NCI-H748 (cell line): ENCODE measurements at regions not wholly inside any gene's neighbourhood (a gene's known extent, or its start where the extent isn't known, plus 50 kb on each side); places are given as distances from the start of the nearest gene placed in this dataset.
A peak's percentile ranks its signal among the peaks of the same experiment; 100 is the strongest.

Experiments
- DNase-seq: peaks from one replicate; lab custom pipeline; 2025; ENCODE audit not compliant: unreplicated experiment; lab: John Stamatoyannopoulos, UW

GRCh38 chr18:42258301-42258965, 303.4 kb downstream of the PIK3C3 start:
- DNase-seq = no peak

DNA sequence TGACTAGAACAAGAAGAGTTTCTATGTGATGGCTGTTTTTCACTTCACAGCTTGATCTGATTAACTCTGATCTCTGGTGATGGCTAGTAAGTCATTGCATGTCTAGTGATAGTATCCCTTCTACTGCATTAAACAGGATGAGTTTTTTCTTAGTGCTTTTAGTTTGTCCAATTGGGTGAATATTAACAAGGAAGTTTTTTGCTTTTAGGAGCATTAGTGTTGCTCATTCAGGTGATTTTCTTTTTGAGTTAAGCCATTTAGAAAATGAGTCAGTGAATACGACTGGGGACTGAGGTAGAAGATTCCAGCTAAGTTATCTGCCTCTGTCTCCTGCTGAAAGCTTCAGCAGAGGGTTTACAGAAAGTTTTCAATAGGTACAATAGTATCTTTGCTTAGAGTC, 306.7 kb downstream of the PIK3C3 start:
- no peak for DNase-seq

DNA sequence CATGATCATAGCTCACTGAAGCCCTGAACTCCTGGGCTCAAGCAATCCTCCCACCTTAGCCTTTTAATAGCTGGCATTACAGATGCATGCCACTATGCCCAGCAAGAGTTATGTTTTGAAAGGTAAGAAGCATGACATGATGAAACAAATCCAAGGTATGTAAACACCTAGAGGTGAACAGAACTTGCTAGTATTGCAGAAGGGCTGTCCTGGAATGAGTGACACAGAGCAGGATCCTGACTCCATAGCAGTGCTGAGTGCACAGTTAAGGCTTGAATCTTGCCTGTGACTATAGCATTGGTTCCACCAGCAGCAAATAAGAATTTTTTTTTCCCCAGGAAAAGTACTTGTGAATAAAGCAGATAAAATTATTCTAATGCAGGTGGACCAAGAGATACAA, 309.5 kb downstream of the PIK3C3 start:
- no peak for DNase-seq

DNA sequence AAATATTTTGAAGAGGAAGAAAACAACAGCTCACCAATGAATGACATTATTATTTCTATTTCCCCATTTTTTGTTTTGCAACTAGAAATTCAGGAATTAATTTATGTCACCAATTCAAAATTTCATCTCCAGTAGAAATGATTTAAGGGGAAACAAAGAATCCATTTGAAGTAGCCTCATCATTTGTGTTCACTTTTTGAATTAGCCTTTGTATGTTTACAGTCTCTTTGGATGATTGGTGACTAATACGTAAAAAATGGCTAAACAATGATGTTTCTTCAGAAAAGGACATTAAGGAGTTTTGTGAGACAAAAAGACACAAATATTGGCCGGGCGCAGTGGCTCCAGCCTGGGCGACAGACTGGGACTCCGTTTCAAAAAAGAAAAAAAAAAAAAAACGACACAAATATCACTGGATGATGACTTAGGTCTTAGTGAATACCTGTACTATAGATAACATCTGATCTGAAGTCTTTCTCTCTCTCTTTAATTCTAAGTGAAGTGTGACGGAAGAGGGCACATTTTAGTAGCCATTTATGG, 313.2 kb downstream of the PIK3C3 start:
- DNase-seq = no peak

GRCh38 chr18:42268798-42269197, 313.8 kb downstream of the PIK3C3 start:
- no peak for DNase-seq

- DNase-seq = peak; percentile 22
Observed at GRCh38 chr18:42271647-42272414, 316.8 kb downstream of the PIK3C3 start.

GRCh38 chr18:42274488-42275137, 319.6 kb downstream of the PIK3C3 start:
- peak; percentile 44 for DNase-seq

GRCh38 chr18:42275138-42275535, 320.1 kb downstream of the PIK3C3 start:
- no peak for DNase-seq

DNA sequence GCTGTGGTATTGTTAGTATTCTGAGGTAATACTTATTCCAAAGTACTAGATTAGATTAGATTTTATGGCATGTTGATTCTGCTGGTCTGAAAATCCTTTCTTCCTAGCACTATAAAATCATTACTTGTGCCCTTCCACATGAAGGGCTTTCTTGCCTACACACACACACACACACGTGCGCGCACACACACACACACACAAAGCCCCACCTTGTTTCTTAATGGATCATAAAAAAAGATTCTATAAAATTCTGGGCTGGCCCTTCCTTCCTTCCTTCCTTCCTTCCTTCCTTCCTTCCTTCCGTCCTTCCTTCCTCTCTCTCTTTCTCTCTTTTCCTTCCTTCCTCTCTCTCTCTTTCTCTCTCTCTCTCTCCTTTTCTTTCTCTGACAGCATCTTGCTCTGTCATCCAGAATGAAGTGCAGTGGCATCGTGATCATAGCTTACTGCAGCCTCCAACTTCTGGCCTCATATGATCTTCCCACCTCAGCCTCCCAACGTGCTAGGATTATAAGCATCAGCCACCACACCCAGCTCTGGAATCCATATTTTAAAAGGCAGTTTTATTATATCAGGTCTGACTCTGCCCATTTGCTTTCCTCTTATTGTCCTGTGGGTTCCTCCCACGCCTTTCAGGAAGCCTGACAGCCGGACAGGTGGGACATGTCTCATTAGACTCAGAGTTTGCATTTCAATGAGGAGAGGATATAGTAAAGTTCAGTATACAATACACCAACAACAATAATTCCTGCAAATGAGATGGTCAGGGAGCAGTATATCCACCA, 321.1 kb downstream of the PIK3C3 start:
- DNase-seq = no peak

GRCh38 chr18:42281124-42281523, 326.1 kb downstream of the PIK3C3 start:
- no peak for DNase-seq

DNA sequence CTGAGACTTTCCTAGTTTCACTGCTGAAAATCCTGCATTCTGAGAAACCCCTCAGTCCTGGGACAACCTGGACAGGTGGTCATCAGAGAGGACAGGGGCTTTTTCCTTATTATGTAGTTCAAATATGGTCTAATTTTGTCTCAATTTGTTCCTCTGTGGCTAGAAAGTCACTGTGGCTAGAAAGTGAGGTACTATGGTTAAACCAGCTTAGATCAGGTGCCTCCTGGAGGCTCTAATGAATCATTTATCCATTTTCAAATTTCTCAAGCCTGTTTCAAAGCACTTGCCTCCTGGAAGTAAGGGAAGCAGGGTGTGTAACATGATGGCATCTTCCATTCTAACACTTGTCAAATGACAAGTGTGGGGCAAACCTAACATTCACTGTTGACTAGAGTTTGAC, 326.8 kb downstream of the PIK3C3 start:
- no peak for DNase-seq

DNA sequence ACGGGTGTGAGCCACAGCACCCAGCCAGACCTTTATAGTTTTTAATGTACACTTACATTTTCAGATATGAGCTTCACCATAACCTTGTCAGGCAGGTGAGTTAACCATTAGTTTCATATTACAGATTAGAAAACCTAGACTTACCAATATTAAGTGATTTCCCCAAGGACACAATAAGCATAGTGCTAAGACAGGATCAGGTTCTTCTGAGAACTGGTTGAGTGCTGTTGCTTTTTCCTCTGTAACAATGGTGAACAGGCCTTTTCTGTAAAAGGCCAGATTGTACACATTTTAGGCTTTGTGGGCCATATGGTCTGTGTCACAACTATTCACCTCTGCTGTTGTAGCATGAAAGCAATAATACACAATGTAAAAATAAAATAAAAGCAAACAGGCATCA, 332.0 kb downstream of the PIK3C3 start:
- DNase-seq = no peak

- DNase-seq = no peak
Observed at GRCh38 chr18:42288129-42288528, 333.1 kb downstream of the PIK3C3 start.

DNA sequence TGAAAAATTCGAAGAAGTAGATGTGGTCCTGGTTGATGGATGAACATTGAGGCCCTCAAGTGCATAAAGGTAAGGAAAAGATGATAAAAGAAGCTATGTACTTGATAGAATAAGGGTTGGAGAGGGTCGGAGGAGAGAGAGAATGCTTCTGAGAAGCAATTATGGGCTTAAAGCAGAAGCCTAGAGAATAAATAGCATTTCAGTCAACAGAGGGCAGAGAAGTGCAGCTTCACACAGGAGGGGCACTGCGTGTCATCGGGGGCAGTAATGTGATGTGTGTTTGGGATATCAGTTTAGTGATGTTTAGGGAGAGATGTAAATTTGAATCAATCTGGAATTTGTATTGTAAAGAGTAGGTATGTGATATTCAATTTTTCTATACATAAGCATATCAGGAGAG, 334.5 kb downstream of the PIK3C3 start:
- DNase-seq = peak; percentile 15

GRCh38 chr18:42290318-42291307, 335.6 kb downstream of the PIK3C3 start:
- DNase-seq = peak; percentile 82

GRCh38 chr18:42292654-42293053, 337.6 kb downstream of the PIK3C3 start:
- DNase-seq = no peak

GRCh38 chr18:42296192-42296591, 341.2 kb downstream of the PIK3C3 start:
- no peak for DNase-seq

DNA sequence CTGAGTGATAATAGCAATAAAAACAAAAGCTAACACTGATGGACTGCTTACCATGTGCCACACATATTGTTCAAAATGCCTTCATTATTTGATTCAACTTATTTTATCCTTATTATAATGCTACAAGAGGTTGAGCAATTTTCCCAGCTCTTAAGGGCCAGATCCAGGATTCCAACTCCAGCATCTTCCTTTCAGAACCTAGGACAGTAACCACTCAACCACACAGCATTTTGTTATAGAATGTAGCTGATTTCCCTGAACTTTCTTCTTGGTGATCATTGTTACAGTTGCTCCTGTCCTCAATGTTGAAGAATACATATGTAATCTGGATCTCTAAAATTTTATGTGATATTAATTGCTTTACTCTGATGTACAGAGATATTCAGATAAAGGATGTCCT, 341.7 kb downstream of the PIK3C3 start:
- DNase-seq = no peak

DNA sequence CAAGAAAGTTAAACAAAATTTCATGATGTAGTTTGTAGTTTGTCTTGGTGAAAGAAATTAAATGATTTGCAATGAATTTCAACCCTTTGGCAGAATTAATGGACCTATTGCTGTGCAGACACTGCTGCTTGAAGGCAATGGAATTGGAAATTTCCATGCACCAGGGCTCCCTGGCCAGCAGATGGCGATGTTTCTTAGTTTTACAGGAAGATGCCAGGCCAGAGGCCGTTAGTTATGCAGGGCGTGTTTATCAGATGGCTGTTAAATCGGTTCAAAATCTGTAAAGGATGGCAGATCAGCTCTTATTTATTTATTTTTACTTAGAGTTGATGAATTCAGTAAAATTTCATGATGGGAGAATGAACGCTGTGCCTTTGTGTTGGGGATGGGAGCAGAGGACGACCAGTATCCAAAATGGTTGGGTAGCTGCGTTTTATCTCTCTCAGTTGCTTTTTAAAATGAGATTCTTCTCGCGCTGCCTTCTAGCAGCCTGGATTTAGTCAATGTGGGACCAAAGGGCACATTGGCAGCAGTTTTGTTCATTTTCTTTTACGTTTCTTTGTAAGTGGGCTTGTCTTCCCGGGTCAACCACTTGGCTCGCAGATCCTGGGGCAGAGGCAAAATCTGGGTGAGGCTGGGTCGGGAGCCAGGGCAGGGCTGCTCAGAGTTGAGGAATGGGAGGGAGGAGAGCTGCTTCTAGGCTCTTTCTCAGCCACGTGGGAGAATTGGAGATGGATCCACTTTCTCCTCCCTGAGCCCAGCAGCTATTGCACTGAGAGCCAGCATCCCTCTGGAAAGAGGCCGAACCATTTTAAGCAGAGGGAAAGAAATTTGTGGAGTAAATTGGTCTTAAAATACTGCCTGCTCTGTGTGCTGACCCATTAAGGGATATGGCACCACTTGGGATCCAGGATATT, 344.0 kb downstream of the PIK3C3 start:
- peak; percentile 91 for DNase-seq
